HG03135 (cell line): ENCODE measurements at regions not wholly inside any gene's neighbourhood (a gene's known extent, or its start where the extent isn't known, plus 50 kb on each side); places are given as distances from the start of the nearest gene placed in this dataset.

Experiments
- ATAC-seq: cut with Tn5 transposase; IDR thresholded peaks from one replicate; pipeline ENCODE4 v1.9.1; 2021; ENCODE audit warnings: mild to moderate bottlenecking, moderate library complexity; ENCODE audit not compliant: unreplicated experiment

GRCh38 chr1:222301652-222302051, 246.3 kb downstream of the HHIPL2 start:
- ATAC-seq = no peak

DNA sequence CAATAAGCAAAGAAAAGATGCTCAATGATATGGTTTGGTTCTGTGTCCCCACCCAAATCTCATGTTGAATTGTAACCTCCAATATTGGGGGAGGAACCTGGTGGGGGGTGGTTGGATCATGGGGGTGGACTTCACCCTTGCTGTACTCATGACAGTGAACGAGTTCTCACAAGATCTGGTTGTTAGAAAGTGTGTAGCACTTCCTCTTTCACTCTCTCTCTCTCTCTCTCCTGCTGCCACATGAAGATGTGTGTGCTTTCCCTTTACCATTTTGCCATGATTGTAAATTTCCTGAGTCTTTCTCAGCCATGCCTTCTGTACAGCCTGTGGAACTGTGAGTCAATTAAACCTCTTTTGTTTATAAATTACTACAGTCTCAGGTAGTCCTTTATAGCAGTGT, 248.4 kb downstream of the HHIPL2 start:
- ATAC-seq = no peak

DNA sequence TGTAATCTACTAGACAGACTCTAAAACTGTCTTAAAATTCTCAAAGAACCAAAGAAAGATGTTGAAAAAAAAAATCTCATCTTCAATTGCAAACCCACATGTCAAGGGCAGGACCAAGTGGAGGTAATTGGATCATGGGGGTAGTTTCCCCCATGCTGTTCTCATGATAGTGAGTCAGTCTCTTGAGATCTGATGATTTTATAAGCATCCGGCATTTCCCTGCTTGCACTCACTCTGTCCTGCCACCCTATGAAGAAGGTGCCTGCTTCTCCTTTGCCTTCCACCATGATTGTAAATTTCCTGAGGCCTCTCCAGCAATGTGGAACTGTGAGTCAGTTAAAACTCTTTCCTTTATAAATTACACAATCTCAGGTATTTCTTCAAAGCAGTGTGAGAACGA, 257.0 kb downstream of the HHIPL2 start:
- ATAC-seq = no peak

DNA sequence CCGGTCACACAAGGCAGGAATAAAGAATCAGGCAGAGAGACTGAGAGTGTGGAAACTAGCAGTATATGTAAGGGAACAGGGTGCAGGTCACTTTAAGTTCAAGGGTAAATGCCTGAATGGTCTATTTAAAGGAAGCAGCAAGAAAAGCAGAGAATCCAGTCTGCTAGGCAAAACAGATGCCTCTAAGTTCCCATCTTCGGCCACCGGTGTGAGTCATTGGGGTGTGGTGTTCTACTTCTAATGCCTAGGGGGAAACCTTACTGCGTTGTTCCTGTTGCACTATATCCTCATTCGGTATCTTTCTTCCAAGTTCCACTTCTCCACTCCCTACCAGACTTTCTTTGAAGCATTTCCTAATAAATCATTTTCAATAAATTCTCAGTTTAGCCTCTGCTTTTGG, 259.9 kb downstream of the HHIPL2 start:
- ATAC-seq = no peak

DNA sequence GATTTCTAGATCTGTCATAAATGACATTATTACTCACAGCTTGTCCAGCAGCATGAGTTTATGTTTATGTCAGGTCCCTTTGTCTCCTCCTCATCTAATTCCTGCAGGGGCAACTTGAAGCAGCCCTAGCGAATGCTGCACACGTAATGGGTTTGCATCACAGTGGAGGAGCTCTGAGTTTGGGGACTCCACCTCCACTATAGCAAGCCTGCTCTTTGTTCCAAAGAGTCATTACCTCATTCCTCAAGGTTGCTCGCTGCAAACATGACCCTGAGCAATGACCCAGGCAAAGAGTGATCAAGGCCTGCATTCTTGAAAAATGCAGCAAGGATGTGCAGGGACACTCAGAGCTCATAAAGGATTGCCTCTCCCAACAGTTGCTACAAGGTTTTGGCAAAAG, 261.9 kb downstream of the HHIPL2 start:
- no peak for ATAC-seq

DNA sequence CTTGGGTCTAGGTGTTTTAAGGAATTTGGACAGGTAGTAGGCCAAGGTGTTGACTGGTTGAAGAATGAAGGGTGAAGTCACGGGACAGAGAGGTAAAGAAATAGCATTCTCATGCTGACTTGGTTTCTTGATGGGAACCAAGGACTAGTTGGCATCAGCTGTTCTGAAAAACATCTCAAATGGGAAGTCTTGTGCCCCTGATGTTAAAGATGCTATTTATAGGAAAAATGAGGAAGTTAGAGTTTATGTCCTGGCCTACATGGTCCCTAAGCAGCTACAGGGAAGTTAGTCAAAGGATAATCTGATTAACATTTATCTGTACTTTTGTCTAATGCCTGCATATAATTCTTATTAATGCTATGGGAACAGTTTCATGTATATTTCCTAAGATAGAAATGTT, 262.4 kb downstream of the HHIPL2 start:
- no peak for ATAC-seq

DNA sequence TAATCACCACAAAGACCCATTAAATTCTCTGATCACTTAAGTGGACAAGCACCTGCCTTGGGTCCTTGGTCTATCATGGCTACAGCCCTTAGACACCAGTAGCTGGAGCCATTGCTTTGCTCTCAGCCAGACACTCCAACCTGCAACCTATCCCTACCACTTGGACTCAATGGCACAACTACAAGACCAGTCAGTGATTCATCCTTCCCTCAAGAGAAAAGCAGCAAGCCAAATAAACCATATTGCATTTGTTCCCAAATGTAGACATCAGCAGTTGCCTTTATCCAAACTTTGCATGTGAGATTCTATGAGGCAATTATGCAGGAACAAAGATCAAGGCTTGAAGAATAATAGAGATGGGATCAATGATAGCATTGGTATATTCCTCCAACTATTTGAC, 263.4 kb downstream of the HHIPL2 start:
- no peak for ATAC-seq

- no peak for ATAC-seq
These were observed 264.6 kb downstream of the HHIPL2 start for GRCh38 chr1:222283147-222283768.

GRCh38 chr1:222279591-222279990, 268.3 kb downstream of the HHIPL2 start:
- no peak for ATAC-seq

GRCh38 chr1:222278501-222278900, 269.4 kb downstream of the HHIPL2 start:
- ATAC-seq = no peak

DNA sequence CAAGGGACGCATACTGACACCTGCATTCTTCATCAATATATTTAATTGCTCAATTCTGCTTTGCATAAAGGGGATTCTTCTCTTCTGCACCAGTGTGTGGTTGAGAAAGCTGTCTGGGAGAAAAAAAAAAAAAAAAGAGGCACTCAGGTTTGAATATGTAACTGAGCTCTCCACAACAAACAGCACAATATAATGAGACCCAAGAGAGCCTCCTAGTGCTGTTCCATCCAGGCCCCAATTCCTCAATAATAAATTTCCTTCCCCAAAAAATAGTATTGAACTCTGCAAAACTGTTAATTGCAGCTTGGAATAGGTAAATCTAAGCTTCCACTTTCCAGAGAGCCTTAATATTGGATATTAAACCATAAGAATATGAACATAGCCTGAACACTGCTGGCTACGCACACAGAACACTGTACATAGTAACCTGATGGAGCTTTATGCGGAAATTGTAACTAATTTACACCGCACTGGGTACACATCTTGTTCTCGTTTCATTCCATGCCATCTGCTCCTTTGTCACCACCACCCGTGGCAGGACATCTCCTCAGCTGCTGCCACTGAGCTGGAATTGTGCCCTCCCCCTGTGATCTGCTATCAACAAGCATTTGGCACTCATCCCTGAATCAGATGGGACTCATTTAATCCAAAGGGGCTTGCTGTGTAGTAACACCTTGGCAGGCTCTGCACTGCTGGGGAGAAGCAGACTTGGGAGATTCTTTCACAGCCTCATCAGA, 272.0 kb downstream of the HHIPL2 start:
- no peak for ATAC-seq

GRCh38 chr1:222275001-222275728, 272.7 kb downstream of the HHIPL2 start:
- ATAC-seq = no peak

GRCh38 chr1:222266223-222267196, 281.4 kb downstream of the HHIPL2 start:
- no peak for ATAC-seq

- no peak for ATAC-seq
These were observed 284.1 kb downstream of the HHIPL2 start for GRCh38 chr1:222263791-222264190.

- no peak for ATAC-seq
These were observed 290.9 kb downstream of the HHIPL2 start for GRCh38 chr1:222257027-222257426.

DNA sequence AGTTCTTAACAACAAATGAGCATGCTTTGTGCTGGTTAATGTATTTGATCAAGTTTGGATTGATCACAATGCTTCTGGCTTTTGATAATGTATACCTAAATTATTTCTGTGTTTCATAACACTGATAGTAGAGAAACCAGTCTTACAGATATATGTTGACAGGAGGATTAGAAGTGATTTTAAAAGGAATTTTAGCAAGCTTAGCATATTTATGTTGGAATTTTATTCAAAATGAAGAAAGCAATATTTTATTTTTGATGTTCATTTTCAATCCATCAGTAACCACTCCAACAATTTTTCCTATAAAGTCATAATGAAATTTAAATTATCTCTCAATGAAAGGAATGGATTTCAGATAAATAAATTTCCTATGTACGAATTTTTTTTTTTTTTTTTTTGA, 291.8 kb downstream of the HHIPL2 start:
- no peak for ATAC-seq

DNA sequence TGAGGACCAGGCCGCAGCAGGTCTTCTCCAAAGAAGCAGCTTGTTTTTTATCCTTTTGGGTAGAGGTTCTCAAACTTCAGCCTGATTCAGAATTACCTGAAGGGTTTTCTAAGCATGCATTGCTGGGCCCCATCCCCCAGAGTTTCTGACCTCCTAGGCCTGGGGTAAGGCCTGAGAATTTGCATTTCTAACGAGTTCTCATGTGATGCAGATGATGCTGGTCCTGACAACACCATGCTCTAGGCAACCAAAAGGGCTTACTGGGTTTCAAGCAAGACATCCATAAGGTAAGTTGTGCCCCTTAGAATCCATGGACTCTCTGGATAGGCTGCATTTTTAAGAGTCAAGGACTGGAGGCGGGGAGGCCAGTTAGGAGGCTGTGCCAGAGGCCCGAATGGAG, 295.1 kb downstream of the HHIPL2 start:
- ATAC-seq = no peak

- no peak for ATAC-seq
These were observed 296.1 kb downstream of the HHIPL2 start for GRCh38 chr1:222251847-222252246.

DNA sequence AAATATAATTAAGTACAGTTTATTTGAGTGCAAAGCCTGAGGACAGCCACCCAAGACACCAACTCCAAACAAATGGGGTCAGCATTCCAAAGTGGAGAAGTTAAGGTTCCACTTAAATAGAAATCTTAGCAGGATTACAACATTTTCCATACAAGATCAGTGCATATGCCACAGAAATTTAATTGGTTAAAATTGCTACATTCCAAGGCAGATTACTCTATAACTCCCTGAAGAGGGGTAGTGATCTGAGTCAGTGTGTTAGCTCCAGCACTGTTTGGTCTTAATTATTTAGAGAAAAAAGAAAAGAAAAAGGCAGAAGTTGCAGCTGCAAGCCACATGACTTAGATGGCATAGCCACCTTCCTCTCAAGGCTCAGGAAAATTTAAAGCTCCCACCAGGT, 297.5 kb downstream of the HHIPL2 start:
- ATAC-seq = no peak

DNA sequence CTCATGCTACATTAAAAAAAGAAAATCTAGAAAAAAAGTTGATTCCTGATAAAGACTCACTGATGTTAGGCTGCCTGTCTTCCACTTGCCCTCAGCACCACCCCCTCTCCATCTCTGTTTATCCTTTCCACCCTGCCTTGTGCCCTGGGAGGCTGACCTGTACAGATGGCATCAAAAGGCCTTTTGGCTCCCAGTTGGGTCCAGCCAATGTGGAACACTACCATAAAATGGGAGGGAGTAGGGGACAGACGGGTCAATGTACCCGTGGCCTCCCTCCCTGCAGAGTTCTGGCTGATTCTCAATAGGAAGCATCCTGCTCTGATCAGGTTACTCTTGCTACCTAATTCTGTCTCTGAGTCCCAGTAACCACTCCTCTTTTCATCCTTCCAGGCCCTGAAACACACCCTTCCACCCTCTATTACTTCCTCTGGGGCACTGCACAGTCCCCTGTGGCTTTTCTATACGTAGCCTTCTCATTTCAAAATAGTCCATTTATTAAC, 300.0 kb downstream of the HHIPL2 start:
- ATAC-seq = no peak

- no peak for ATAC-seq
These were observed 300.8 kb downstream of the HHIPL2 start for GRCh38 chr1:222247081-222247480.
